Neural cell (in vitro differentiated cells): ENCODE measurements at regions not wholly inside any gene's neighbourhood (a gene's known extent, or its start where the extent isn't known, plus 50 kb on each side); places are given as distances from the start of the nearest gene placed in this dataset.

Experiments used
- H2AFZ ChIP-seq: fragments of 200-600, 300-800 bp; sonication (generic), shearing (Covaris generic); 2 replicates; pipeline ENCODE4 v1.6.0; 2014; ENCODE audit warnings: low read depth, mild to moderate bottlenecking, antibody characterized with exemption, low read length, moderate library complexity
- H3F3A ChIP-seq: fragments of 200-600 bp; shearing (Covaris generic); 2 replicates; pipeline ENCODE4 v1.6.1; 2016; ENCODE audit warnings: mild to moderate bottlenecking, moderate library complexity, mixed read lengths, antibody characterized with exemption, low read length; ENCODE audit not compliant: insufficient read depth, poor library complexity, severe bottlenecking
- H3K27ac ChIP-seq: fragments of 200-600, 300-800 bp; sonication (generic), shearing (Covaris generic); 2 replicates; pipeline ENCODE4 v1.5.1; 2014; ENCODE audit warnings: mild to moderate bottlenecking, low read length, moderate library complexity
- H3K27me3 ChIP-seq: fragments of 300-800, 200-600 bp; sonication (generic), shearing (Covaris generic); 2 replicates; pipeline ENCODE4 v1.6.0; 2014; ENCODE audit warnings: mild to moderate bottlenecking, low read depth, low read length, moderate library complexity; ENCODE audit not compliant: insufficient read depth
- H3K36me3 ChIP-seq: fragments of 300-800, 200-600 bp; sonication (generic), shearing (Covaris generic); 2 replicates; pipeline ENCODE4 v1.5.1; 2014; ENCODE audit warnings: mild to moderate bottlenecking, antibody characterized with exemption, low read length, moderate library complexity; ENCODE audit not compliant: insufficient read depth
- H3K4me2 ChIP-seq: fragments of 300-800, 200-600 bp; sonication (generic), shearing (Covaris generic); 2 replicates; pipeline ENCODE4 v1.6.0; 2014; ENCODE audit warnings: mild to moderate bottlenecking, low read length
- H3K4me3 ChIP-seq: fragments of 300-800, 200-600 bp; sonication (generic), shearing (Covaris generic); 2 replicates; pipeline ENCODE4 v1.5.1; 2014; ENCODE audit warnings: mild to moderate bottlenecking, low read length, moderate library complexity
- H3K79me2 ChIP-seq: fragments of 200-600 bp; shearing (Covaris generic); replicated peaks from 2 replicates; pipeline ENCODE4 v1.6.0; 2014; ENCODE audit warnings: mild to moderate bottlenecking, low read length, moderate library complexity; ENCODE audit not compliant: insufficient read depth
- H3K9ac ChIP-seq: fragments of 300-800, 200-600 bp; sonication (generic), shearing (Covaris generic); 2 replicates; pipeline ENCODE4 v1.6.1; 2016; ENCODE audit warnings: mild to moderate bottlenecking, low read length, mixed read lengths
- H3K9me2 ChIP-seq: fragments of 200-600 bp; shearing (Covaris generic); 2 replicates; pipeline ENCODE4 v1.6.1; 2016; ENCODE audit warnings: mild to moderate bottlenecking, low read length, mixed read lengths; ENCODE audit not compliant: insufficient read depth
- H3K9me3 ChIP-seq: fragments of 200-600, 300-800 bp; sonication (generic), shearing (Covaris generic); 2 replicates; pipeline ENCODE4 v1.6.1; 2016; ENCODE audit warnings: mild to moderate bottlenecking, mixed run types, low read length, moderate library complexity, mixed read lengths
- H4K20me1 ChIP-seq: fragments of 200-600 bp; shearing (Covaris generic); 2 replicates; pipeline ENCODE4 v1.6.1; 2016; ENCODE audit warnings: mild to moderate bottlenecking, mixed run types; ENCODE audit not compliant: insufficient read depth
- EP300 ChIP-seq: fragments of 450-650 bp; conservative IDR thresholded peaks from 2 replicates; pipeline ENCODE4 v1.6.1; 2014; ENCODE audit warnings: antibody characterized with exemption, mild to moderate bottlenecking, moderate library complexity; ENCODE audit not compliant: poor library complexity, severe bottlenecking
- EZH2 ChIP-seq: fragments of 200-600, 300-800 bp; shearing (Covaris generic), sonication (generic); IDR thresholded peaks from 2 replicates; pipeline ENCODE4 v1.6.1; 2014; ENCODE audit warnings: antibody characterized with exemption, low read length, borderline replicate concordance, mild to moderate bottlenecking; ENCODE audit not compliant: insufficient read depth, poor library complexity, severe bottlenecking
- MXI1 ChIP-seq: fragments of 450-650 bp; conservative IDR thresholded peaks from 2 replicates; pipeline ENCODE4 v1.6.1; 2014; ENCODE audit warnings: antibody characterized with exemption, mild to moderate bottlenecking; ENCODE audit not compliant: poor library complexity, severe bottlenecking
- POLR2AphosphoS5 ChIP-seq: IDR thresholded peaks from 2 replicates; pipeline ENCODE4 v1.6.1; 2012
- RAD21 ChIP-seq: fragments of 450-650 bp; conservative IDR thresholded peaks from 2 replicates; pipeline ENCODE4 v1.6.1; 2014; ENCODE audit warnings: antibody characterized with exemption, mild to moderate bottlenecking, moderate library complexity
- SMC3 ChIP-seq: fragments of 450-650 bp; conservative IDR thresholded peaks from 2 replicates; pipeline ENCODE4 v1.6.1; 2014; ENCODE audit warnings: antibody characterized with exemption, mild to moderate bottlenecking, moderate library complexity; ENCODE audit not compliant: poor library complexity
- TAF1 ChIP-seq: IDR thresholded peaks from 2 replicates; pipeline ENCODE4 v1.6.1; 2012; ENCODE audit warnings: low read depth
- TF ChIP-seq, protein P1 (sequence below): fragments of 450-650 bp; IDR thresholded peaks from 2 replicates; pipeline ENCODE4 v1.5.1; 2014; ENCODE audit warnings: antibody characterized with exemption, mild to moderate bottlenecking, moderate library complexity; ENCODE audit not compliant: poor library complexity, severe bottlenecking
- TF ChIP-seq, protein P2 (sequence below): IDR thresholded peaks from 2 replicates; pipeline ENCODE4 v1.6.1; 2012; ENCODE audit warnings: borderline replicate concordance

DNA sequence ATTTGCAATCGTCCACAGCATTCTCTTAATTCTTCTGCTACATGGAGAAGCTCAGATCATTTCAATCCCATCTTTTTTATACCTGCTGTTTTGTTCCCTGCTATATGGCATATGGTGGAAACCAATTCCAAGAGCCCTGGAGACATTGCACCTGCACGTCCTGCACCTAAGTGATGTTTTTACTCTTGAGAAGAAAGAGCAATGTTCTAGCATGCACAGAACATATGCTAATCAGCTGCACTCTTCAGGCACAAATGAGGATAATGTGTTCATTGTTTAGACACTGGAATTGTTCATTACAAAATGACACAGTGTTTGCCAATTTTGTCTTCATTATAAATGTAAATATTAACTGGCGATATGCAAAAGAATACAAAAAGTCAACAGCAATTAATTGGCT lies 935.8 kb downstream of the TLE4 start:
- Histone ChIP-seq H3K79me2 (no peaks in the 10 kb centered on the region), H3K36me3 (no peaks in the 10 kb centered on the region), H3K27me3 (no peaks in the 10 kb centered on the region), H4K20me1 (no peaks in the 10 kb centered on the region), H3K9me2 (no peaks in the 10 kb centered on the region), H3F3A (no peaks in the 10 kb centered on the region), H3K27ac (no peak overlapping the region), H3K4me2 (no peak overlapping the region), H3K4me3 (no peak overlapping the region), H3K9me3 (no peaks in the 10 kb centered on the region), H2AFZ (no peak overlapping the region), H3K9ac (no peak overlapping the region)
- TF ChIP-seq MXI1 (no peak), EP300 (no peak), EZH2 (no peak), SMC3 (no peak), RAD21 (no peak)

DNA sequence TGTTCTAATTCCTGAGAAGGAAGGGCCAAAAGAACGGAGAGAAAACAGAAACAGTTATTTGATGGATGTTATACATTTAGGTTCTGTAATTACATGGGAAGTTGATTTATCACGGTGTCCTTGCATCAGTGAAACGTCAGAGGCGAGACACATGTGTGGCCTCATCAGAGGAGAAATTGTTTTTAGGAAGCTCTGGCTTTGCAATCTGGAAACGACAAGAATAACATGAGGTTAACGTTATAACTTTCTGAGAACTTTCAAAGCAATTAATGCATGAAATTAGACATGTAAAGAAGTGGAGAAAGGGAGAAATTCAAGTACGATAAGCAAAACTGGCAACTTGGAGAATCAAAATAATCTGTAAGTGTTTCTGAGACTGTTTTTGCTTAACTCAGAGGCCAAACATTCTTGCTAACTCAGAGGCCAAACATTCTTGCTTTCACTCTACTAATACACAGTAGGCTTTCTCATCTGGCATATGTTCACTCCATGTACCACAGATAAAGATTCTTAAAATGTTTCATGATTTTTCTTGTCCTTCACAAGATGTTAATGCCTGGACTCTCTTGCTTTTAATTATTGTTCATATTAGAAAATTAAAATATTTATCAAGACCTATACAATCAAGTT lies 933.0 kb downstream of the TLE4 start:
- Histone ChIP-seq H3K36me3 (no peaks in the 10 kb centered on the region), H2AFZ (no peak overlapping the region), H3K9me3 (no peaks in the 10 kb centered on the region), H3K4me3 (no peak overlapping the region), H3K9ac (no peak overlapping the region), H3K9me2 (no peaks in the 10 kb centered on the region), H3K27ac (no peak overlapping the region), H3K27me3 (no peaks in the 10 kb centered on the region), H3K79me2 (no peaks in the 10 kb centered on the region), H4K20me1 (no peaks in the 10 kb centered on the region), H3F3A (no peaks in the 10 kb centered on the region), H3K4me2 (no peak overlapping the region)
- TF ChIP-seq EZH2 = no peak
- no peak for TF ChIP-seq SMC3
- TF ChIP-seq POLR2AphosphoS5 = no peak
- no peak for TF ChIP-seq MXI1
- TF ChIP-seq EP300 = no peak
- TF ChIP-seq, protein P1, sequence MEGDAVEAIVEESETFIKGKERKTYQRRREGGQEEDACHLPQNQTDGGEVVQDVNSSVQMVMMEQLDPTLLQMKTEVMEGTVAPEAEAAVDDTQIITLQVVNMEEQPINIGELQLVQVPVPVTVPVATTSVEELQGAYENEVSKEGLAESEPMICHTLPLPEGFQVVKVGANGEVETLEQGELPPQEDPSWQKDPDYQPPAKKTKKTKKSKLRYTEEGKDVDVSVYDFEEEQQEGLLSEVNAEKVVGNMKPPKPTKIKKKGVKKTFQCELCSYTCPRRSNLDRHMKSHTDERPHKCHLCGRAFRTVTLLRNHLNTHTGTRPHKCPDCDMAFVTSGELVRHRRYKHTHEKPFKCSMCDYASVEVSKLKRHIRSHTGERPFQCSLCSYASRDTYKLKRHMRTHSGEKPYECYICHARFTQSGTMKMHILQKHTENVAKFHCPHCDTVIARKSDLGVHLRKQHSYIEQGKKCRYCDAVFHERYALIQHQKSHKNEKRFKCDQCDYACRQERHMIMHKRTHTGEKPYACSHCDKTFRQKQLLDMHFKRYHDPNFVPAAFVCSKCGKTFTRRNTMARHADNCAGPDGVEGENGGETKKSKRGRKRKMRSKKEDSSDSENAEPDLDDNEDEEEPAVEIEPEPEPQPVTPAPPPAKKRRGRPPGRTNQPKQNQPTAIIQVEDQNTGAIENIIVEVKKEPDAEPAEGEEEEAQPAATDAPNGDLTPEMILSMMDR = no peak
- TF ChIP-seq, protein P2, sequence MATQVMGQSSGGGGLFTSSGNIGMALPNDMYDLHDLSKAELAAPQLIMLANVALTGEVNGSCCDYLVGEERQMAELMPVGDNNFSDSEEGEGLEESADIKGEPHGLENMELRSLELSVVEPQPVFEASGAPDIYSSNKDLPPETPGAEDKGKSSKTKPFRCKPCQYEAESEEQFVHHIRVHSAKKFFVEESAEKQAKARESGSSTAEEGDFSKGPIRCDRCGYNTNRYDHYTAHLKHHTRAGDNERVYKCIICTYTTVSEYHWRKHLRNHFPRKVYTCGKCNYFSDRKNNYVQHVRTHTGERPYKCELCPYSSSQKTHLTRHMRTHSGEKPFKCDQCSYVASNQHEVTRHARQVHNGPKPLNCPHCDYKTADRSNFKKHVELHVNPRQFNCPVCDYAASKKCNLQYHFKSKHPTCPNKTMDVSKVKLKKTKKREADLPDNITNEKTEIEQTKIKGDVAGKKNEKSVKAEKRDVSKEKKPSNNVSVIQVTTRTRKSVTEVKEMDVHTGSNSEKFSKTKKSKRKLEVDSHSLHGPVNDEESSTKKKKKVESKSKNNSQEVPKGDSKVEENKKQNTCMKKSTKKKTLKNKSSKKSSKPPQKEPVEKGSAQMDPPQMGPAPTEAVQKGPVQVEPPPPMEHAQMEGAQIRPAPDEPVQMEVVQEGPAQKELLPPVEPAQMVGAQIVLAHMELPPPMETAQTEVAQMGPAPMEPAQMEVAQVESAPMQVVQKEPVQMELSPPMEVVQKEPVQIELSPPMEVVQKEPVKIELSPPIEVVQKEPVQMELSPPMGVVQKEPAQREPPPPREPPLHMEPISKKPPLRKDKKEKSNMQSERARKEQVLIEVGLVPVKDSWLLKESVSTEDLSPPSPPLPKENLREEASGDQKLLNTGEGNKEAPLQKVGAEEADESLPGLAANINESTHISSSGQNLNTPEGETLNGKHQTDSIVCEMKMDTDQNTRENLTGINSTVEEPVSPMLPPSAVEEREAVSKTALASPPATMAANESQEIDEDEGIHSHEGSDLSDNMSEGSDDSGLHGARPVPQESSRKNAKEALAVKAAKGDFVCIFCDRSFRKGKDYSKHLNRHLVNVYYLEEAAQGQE = no peak
- TF ChIP-seq RAD21 = no peak
- TF ChIP-seq TAF1 = no peak
